AG04450 (cell line): ENCODE measurements at regions not wholly inside any gene's neighbourhood (a gene's known extent, or its start where the extent isn't known, plus 50 kb on each side); places are given as distances from the start of the nearest gene placed in this dataset.

Experiments used
- CTCF ChIA-PET: fragments of 300-600, 350-600 bp; formaldehyde crosslinking; extraction: SDS; loops from one replicate; lab custom pipeline; 2022; ENCODE audit warnings: antibody characterized with exemption, inconsistent platforms; lab: Charles Lee
- POLR2A ChIA-PET: fragments of 350-600 bp; formaldehyde crosslinking; extraction: SDS; loops from one replicate; lab custom pipeline; 2021; ENCODE audit warnings: antibody characterized with exemption, inconsistent platforms; lab: Yijun Ruan, JAX
- DNase-seq: peaks from one replicate; pipeline ENCODE4 v3.0.0-alpha.2; 2011; ENCODE audit warnings: low read depth, low spot score
- H3K27ac ChIP-seq: one replicate; pipeline ENCODE4 v1.5.1; 2012; ENCODE audit warnings: low read depth, low read length, control low read depth
- H3K27me3 ChIP-seq: one replicate; pipeline ENCODE4 v1.6.0; 2012; ENCODE audit warnings: low read length; ENCODE audit not compliant: control insufficient read depth, insufficient read depth
- H3K4me3 ChIP-seq: 2 replicates; pipeline ENCODE4 v1.5.1; 2011; ENCODE audit warnings: mild to moderate bottlenecking, low read depth, low read length, control low read depth
- H3K9me3 ChIP-seq: 2 replicates; pipeline ENCODE4 v1.5.1; 2012; ENCODE audit warnings: low read length; ENCODE audit not compliant: control insufficient read depth, insufficient read depth
- CTCF ChIP-seq: IDR thresholded peaks from 2 replicates; pipeline ENCODE4 v1.5.1; 2011; ENCODE audit warnings: low read depth, low read length, control low read depth, inconsistent platforms

- no peak for DNase-seq
- POLR2A ChIA-PET: no interaction called here
- Histone ChIP-seq H3K27ac (no peak overlapping the region), H3K9me3 (no peaks in the 10 kb centered on the region), H3K4me3 (no peak overlapping the region), H3K27me3 (no peaks in the 10 kb centered on the region)
- no peak for TF ChIP-seq CTCF
- CTCF ChIA-PET: no interaction called here
These were observed 97.1 kb downstream of the AQP4 start for GRCh38 chr18:26768385-26768784.

- Histone ChIP-seq H3K27me3 (no peaks in the 10 kb centered on the region), H3K9me3 (no peaks in the 10 kb centered on the region), H3K4me3 (no peak overlapping the region), H3K27ac (no peak overlapping the region)
- TF ChIP-seq CTCF: no peak
- DNase-seq: no peak
- CTCF ChIA-PET: no interaction called here
- POLR2A ChIA-PET: no interaction called here
These were observed 100.0 kb downstream of the AQP4 start for GRCh38 chr18:26765498-26765897.

GRCh38 chr18:26764586-26764985 is 100.9 kb downstream of the AQP4 start:
- Histone ChIP-seq H3K9me3 (no peaks in the 10 kb centered on the region; the same call in 1 of the 2 replicates), H3K27ac (no peak overlapping the region), H3K4me3 (no peak overlapping the region), H3K27me3 (no peaks in the 10 kb centered on the region)
- TF ChIP-seq CTCF: no peak
- ChIA-PET POLR2A (no interaction called here), CTCF (no interaction called here)
- DNase-seq: no peak

GRCh38 chr18:26764177-26764576 is 101.3 kb downstream of the AQP4 start:
- Histone ChIP-seq H3K9me3 (no peaks in the 10 kb centered on the region; the same call in 1 of the 2 replicates), H3K27me3 (no peaks in the 10 kb centered on the region), H3K27ac (no peak overlapping the region), H3K4me3 (no peak overlapping the region)
- TF ChIP-seq CTCF: no peak
- ChIA-PET CTCF (no interaction called here), POLR2A (no interaction called here)
- no peak for DNase-seq

- no peak for DNase-seq
- no peaks in the 10 kb centered on the region; the same call in 1 of the 2 replicates for H3K9me3 ChIP-seq
- no peak overlapping the region for H3K27ac ChIP-seq
- no peak for TF ChIP-seq CTCF
- ChIA-PET POLR2A (no interaction called here), CTCF (no interaction called here)
- H3K4me3 ChIP-seq: no peak overlapping the region
- no peaks in the 10 kb centered on the region for H3K27me3 ChIP-seq
These were observed 101.9 kb downstream of the AQP4 start for GRCh38 chr18:26763446-26764110.
